Thoracic aorta (tissue), 2 donors: ENCODE measurements at regions not wholly inside any gene's neighbourhood (a gene's known extent, or its start where the extent isn't known, plus 50 kb on each side); places are given as distances from the start of the nearest gene placed in this dataset.
"Not testable (repeated sequence)": the region's sequence is repeated elsewhere in the genome, so short reads cannot be mapped to it uniquely, and the experiment has no call there.

Experiments used
- ATAC-seq: fragments of 150-250 bp; one replicate; pipeline ENCODE4 v1.8.0; 2017; ENCODE audit warnings: low read depth; ENCODE audit not compliant: insufficient number of reproducible peaks, low FRiP score
- DNase-seq: peaks from one replicate; pipeline ENCODE4 v3.0.0-alpha.2; 2020; ENCODE audit warnings: low spot score
- H3K27ac ChIP-seq, 2 donors: fragments of 200-600 bp; sonication (generic); 1 replicate in 1 of 2; 2 replicates in 1 of 2; pipeline ENCODE4 v1.5.1; 2016; ENCODE audit warnings: mild to moderate bottlenecking in 2 of 2, moderate library complexity in 2 of 2
- H3K27me3 ChIP-seq: fragments of 200-600 bp; sonication (generic); replicated peaks from 2 replicates; pipeline ENCODE4 v1.6.0; 2016; ENCODE audit warnings: mild to moderate bottlenecking; ENCODE audit not compliant: insufficient read depth
- H3K36me3 ChIP-seq: fragments of 200-600 bp; sonication (generic); one replicate; pipeline ENCODE4 v1.5.1; 2016
- H3K4me1 ChIP-seq, 2 donors: fragments of 200-600 bp; sonication (generic); 1 replicate in 1 of 2; 2 replicates in 1 of 2; pipeline versions ENCODE4 v1.5.1 to v1.6.0; 2016; ENCODE audit warnings: low read depth in 2 of 2, mild to moderate bottlenecking in 1 of 2; ENCODE audit not compliant: control insufficient read depth in 1 of 2
- H3K4me3 ChIP-seq: fragments of 200-600 bp; sonication (generic); 2 replicates; pipeline ENCODE4 v1.5.1; 2016; ENCODE audit warnings: mild to moderate bottlenecking
- H3K9me3 ChIP-seq: fragments of 200-600 bp; sonication (generic); 2 replicates; pipeline ENCODE4 v1.5.1; 2016
- CTCF ChIP-seq: fragments of 200-600 bp; sonication (generic); IDR thresholded peaks from one replicate; pipeline ENCODE4 v1.5.1; 2019; ENCODE audit warnings: antibody characterized with exemption

GRCh38 chr20:25863536-25864325, 167.1 kb upstream of the ZNF337 start:
- Histone ChIP-seq H3K4me3 (peak overlapping the region; percentile 76), H3K9me3 (no peaks in the 10 kb centered on the region), H3K27me3 (no peaks in the 10 kb centered on the region), H3K36me3 (no peaks in the 10 kb centered on the region), H3K4me1 (peaks cover 21 to 38% of the 10 kb centered on the region in 2 donors), H3K27ac (no peak overlapping the region)
- TF ChIP-seq CTCF, result no peak
- ATAC-seq (peak; percentile 57), DNase-seq (no peak)

- not testable (repeated sequence) for H3K36me3 ChIP-seq, H3K9me3 ChIP-seq, DNase-seq, H3K27ac ChIP-seq, ATAC-seq, H3K27me3 ChIP-seq
- peak; percentile 27 for TF ChIP-seq CTCF
- Histone ChIP-seq H3K4me1 (peaks cover 21 to 33% of the 10 kb centered on the region in 2 donors), H3K4me3 (peak overlapping the region; percentile 76)
Observed at GRCh38 chr20:25862967-25863530, 166.4 kb upstream of the ZNF337 start.

GRCh38 chr20:25860531-25861150, 164.0 kb upstream of the ZNF337 start:
- Histone ChIP-seq H3K36me3 (no peaks in the 10 kb centered on the region), H3K27ac (no peak overlapping the region), H3K27me3 (no peaks in the 10 kb centered on the region), H3K4me1 (peaks cover 21 to 33% of the 10 kb centered on the region in 2 donors), H3K4me3 (peak overlapping the region; percentile 52), H3K9me3 (no peaks in the 10 kb centered on the region)
- ATAC-seq (no peak), DNase-seq (no peak)
- no peak for TF ChIP-seq CTCF

- ATAC-seq, result no peak
- H3K27me3 ChIP-seq, result no peaks in the 10 kb centered on the region
- H3K27ac ChIP-seq, result no peak overlapping the region
- TF ChIP-seq CTCF, result no peak
- H3K4me3 ChIP-seq, result peak overlapping the region; percentile 52
- H3K4me1 ChIP-seq, result peaks cover 21 to 33% of the 10 kb centered on the region in 2 donors
- no peaks in the 10 kb centered on the region for H3K36me3 ChIP-seq
- no peak for DNase-seq
- H3K9me3 ChIP-seq, result no peaks in the 10 kb centered on the region
Observed at GRCh38 chr20:25859649-25860530, 163.2 kb upstream of the ZNF337 start.
